Thymus (tissue), 11 donors: ENCODE measurements at regions not wholly inside any gene's neighbourhood (a gene's known extent, or its start where the extent isn't known, plus 50 kb on each side); places are given as distances from the start of the nearest gene placed in this dataset.

Experiments used
- DNase-seq, 9 donors: peaks; one replicate each; pipeline ENCODE4 v3.0.0-alpha.2; 2013; ENCODE audit warnings: low spot score in 9 of 9, low read depth in 6 of 9, missing footprints in 1 of 9
- H3K27ac ChIP-seq, 2 donors: one replicate each; pipeline ENCODE4 v1.5.1; 2013; ENCODE audit warnings: control low read depth in 1 of 2, low read depth in 1 of 2, low read length in 1 of 2, mild to moderate bottlenecking in 1 of 2, moderate library complexity in 1 of 2
- H3K27me3 ChIP-seq, 2 donors: one replicate each; pipeline ENCODE4 v1.5.1; 2013; ENCODE audit warnings: low read length in 1 of 2; ENCODE audit not compliant: control insufficient read depth in 2 of 2, insufficient read depth in 1 of 2
- H3K36me3 ChIP-seq, 2 donors: one replicate each; pipeline ENCODE4 v1.5.1; 2013; ENCODE audit warnings: low read length in 1 of 2, mild to moderate bottlenecking in 1 of 2, moderate library complexity in 1 of 2; ENCODE audit not compliant: control insufficient read depth in 2 of 2, insufficient read depth in 2 of 2
- H3K4me1 ChIP-seq, 2 donors: one replicate each; pipeline ENCODE4 v1.5.1; 2013; ENCODE audit warnings: low read length in 2 of 2; ENCODE audit not compliant: control insufficient read depth in 2 of 2, insufficient read depth in 2 of 2
- H3K4me3 ChIP-seq, 2 donors: one replicate each; pipeline ENCODE4 v1.5.1; 2013; ENCODE audit warnings: low read length in 2 of 2, control low read depth in 1 of 2, mild to moderate bottlenecking in 1 of 2
- H3K9me3 ChIP-seq, 2 donors: one replicate each; pipeline ENCODE4 v1.5.1; 2013; ENCODE audit warnings: low read length in 1 of 2, mild to moderate bottlenecking in 1 of 2; ENCODE audit not compliant: control insufficient read depth in 2 of 2, insufficient read depth in 1 of 2
- WGBS: extraction: QIAGEN DNeasy Blood & Tissue Kit; methylation state at CpG from one replicate; pipeline ENCODE4 v1.1.7; 2013; 5-methylcytosine and 5-hydroxymethylcytosine counted together
- donor health status: healthy.

- Histone ChIP-seq H3K27ac (no peak overlapping the region), H3K4me1 (no peaks in the 10 kb centered on the region), H3K27me3 (no peaks in the 10 kb centered on the region), H3K36me3 (no peaks in the 10 kb centered on the region), H3K9me3 (no peaks in the 10 kb centered on the region), H3K4me3 (no peak overlapping the region)
- 93% methylated on average over 2 of the region's 2 CpGs for WGBS
- DNase-seq: no peak
Measured at GRCh38 chr2:145194673-145195072, 674.8 kb upstream of the ZEB2 start.

- DNase-seq: no peak
- no peaks in the 10 kb centered on the region for H3K4me1 ChIP-seq
- H3K4me3 ChIP-seq: no peak overlapping the region
- H3K27me3 ChIP-seq: no peaks in the 10 kb centered on the region
- no peak overlapping the region for H3K27ac ChIP-seq
- H3K36me3 ChIP-seq: no peaks in the 10 kb centered on the region
- no peaks in the 10 kb centered on the region for H3K9me3 ChIP-seq
- WGBS: 95% methylated on average over 7 of the region's 7 CpGs
Measured at GRCh38 chr2:145190031-145190703, 670.2 kb upstream of the ZEB2 start.

GRCh38 chr2:145186303-145186702 lies 666.4 kb upstream of the ZEB2 start:
- no peaks in the 10 kb centered on the region for H3K36me3 ChIP-seq
- no peaks in the 10 kb centered on the region for H3K4me1 ChIP-seq
- DNase-seq: no peak
- H3K9me3 ChIP-seq: no peaks in the 10 kb centered on the region
- H3K27me3 ChIP-seq: no peaks in the 10 kb centered on the region
- no peak overlapping the region for H3K27ac ChIP-seq
- 73% methylated on average over 4 of the region's 4 CpGs for WGBS
- no peak overlapping the region for H3K4me3 ChIP-seq

- 92% methylated on average over 3 of the region's 3 CpGs for WGBS
- DNase-seq: no peak
- Histone ChIP-seq H3K27me3 (no peaks in the 10 kb centered on the region), H3K27ac (no peak overlapping the region), H3K4me1 (no peaks in the 10 kb centered on the region), H3K36me3 (no peaks in the 10 kb centered on the region), H3K9me3 (no peaks in the 10 kb centered on the region), H3K4me3 (no peak overlapping the region)
Measured at GRCh38 chr2:145185696-145186095, 665.8 kb upstream of the ZEB2 start.

- Histone ChIP-seq H3K4me1 (no peaks in the 10 kb centered on the region), H3K27me3 (no peaks in the 10 kb centered on the region), H3K4me3 (no peak overlapping the region), H3K9me3 (no peaks in the 10 kb centered on the region), H3K36me3 (no peaks in the 10 kb centered on the region), H3K27ac (no peak overlapping the region)
- no peak for DNase-seq
- WGBS: 84% methylated on average over 5 of the region's 5 CpGs
Measured at GRCh38 chr2:145184741-145185651, 665.1 kb upstream of the ZEB2 start.

- DNase-seq: no peak
- WGBS: 98% methylated on average over 2 of the region's 2 CpGs
- Histone ChIP-seq H3K27me3 (no peaks in the 10 kb centered on the region), H3K4me1 (no peaks in the 10 kb centered on the region), H3K4me3 (no peak overlapping the region), H3K9me3 (no peaks in the 10 kb centered on the region), H3K27ac (no peak overlapping the region), H3K36me3 (no peaks in the 10 kb centered on the region)
Measured at GRCh38 chr2:145169285-145169684, 649.4 kb upstream of the ZEB2 start.

- H3K4me1 ChIP-seq: no peaks in the 10 kb centered on the region
- DNase-seq: no peak
- WGBS: 96% methylated on average over 5 of the region's 5 CpGs
Measured at GRCh38 chr2:145168091-145168490, 648.2 kb upstream of the ZEB2 start.

GRCh38 chr2:145166731-145167302 lies 646.9 kb upstream of the ZEB2 start:
- Histone ChIP-seq H3K4me3 (no peak overlapping the region), H3K9me3 (no peaks in the 10 kb centered on the region), H3K27me3 (no peaks in the 10 kb centered on the region), H3K27ac (no peak overlapping the region), H3K36me3 (no peaks in the 10 kb centered on the region), H3K4me1 (no peaks in the 10 kb centered on the region)
- no peak for DNase-seq

More at GRCh38 chr2:145168091-145168490, 648.2 kb upstream of the ZEB2 start:
- Histone ChIP-seq H3K27me3 (no peaks in the 10 kb centered on the region), H3K27ac (no peak overlapping the region), H3K4me3 (no peak overlapping the region), H3K36me3 (no peaks in the 10 kb centered on the region), H3K9me3 (no peaks in the 10 kb centered on the region)

GRCh38 chr2:145161656-145162055 lies 641.7 kb upstream of the ZEB2 start:
- 97% methylated on average over 2 of the region's 2 CpGs for WGBS
- Histone ChIP-seq H3K36me3 (no peaks in the 10 kb centered on the region), H3K4me3 (no peak overlapping the region), H3K27ac (no peak overlapping the region), H3K9me3 (no peaks in the 10 kb centered on the region), H3K4me1 (no peaks in the 10 kb centered on the region), H3K27me3 (no peaks in the 10 kb centered on the region)
- DNase-seq: no peak
